Duodenal mucosa (tissue), 2 donors: ENCODE measurements at regions not wholly inside any gene's neighbourhood (a gene's known extent, or its start where the extent isn't known, plus 50 kb on each side); places are given as distances from the start of the nearest gene placed in this dataset.

Experiments used
- H3K27ac ChIP-seq: one replicate; pipeline ENCODE4 v1.7.0; 2013; ENCODE audit warnings: low read depth, low read length
- H3K27me3 ChIP-seq, 2 donors: one replicate each; pipeline ENCODE4 v1.7.0; 2013; ENCODE audit warnings: low read length in 2 of 2, control low read depth in 1 of 2; ENCODE audit not compliant: insufficient read depth in 2 of 2, control insufficient read depth in 1 of 2
- H3K36me3 ChIP-seq, 2 donors: one replicate each; pipeline ENCODE4 v1.7.0; 2013; ENCODE audit warnings: low read length in 2 of 2, control low read depth in 1 of 2; ENCODE audit not compliant: insufficient read depth in 2 of 2, control insufficient read depth in 1 of 2
- H3K4me1 ChIP-seq, 2 donors: one replicate each; pipeline ENCODE4 v1.7.0; 2013; ENCODE audit warnings: low read length in 2 of 2, control low read depth in 1 of 2; ENCODE audit not compliant: insufficient read depth in 2 of 2, control insufficient read depth in 1 of 2
- H3K4me3 ChIP-seq, 2 donors: one replicate each; pipeline ENCODE4 v1.7.0; 2013; ENCODE audit warnings: low read length in 2 of 2, low read depth in 1 of 2
- H3K9ac ChIP-seq, 2 donors: one replicate each; pipeline ENCODE4 v1.7.0; 2013; ENCODE audit warnings: low read length in 2 of 2, low read depth in 1 of 2
- H3K9me3 ChIP-seq, 2 donors: one replicate each; pipeline ENCODE4 v1.7.0; 2013; ENCODE audit warnings: low read length in 2 of 2, control low read depth in 1 of 2; ENCODE audit not compliant: control insufficient read depth in 1 of 2

DNA sequence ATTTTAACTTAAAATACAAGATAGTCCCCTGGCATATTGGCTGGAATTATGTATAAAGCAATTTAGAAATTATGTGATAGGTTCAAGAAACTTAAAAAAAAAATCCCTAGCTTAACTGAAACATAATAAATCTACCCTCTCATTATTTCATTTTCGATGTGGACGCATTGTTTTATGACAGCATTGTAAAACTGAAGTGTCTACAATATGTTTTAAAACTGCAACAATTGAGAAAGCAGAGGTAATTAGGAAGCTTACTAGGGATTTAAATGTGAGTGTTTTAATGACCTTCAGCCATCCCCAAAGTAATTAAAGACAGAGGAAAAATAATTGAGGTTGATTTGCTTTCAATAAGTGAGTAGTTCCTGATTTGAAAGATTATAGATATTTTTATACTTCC lies 776.0 kb downstream of the TBC1D32 start:
- Histone ChIP-seq H3K36me3 (no peaks in the 10 kb centered on the region), H3K27me3 (no peaks in the 10 kb centered on the region), H3K9ac (no peak overlapping the region), H3K27ac (no peak overlapping the region), H3K9me3 (no peaks in the 10 kb centered on the region), H3K4me3 (no peak overlapping the region), H3K4me1 (no peaks in the 10 kb centered on the region)

DNA sequence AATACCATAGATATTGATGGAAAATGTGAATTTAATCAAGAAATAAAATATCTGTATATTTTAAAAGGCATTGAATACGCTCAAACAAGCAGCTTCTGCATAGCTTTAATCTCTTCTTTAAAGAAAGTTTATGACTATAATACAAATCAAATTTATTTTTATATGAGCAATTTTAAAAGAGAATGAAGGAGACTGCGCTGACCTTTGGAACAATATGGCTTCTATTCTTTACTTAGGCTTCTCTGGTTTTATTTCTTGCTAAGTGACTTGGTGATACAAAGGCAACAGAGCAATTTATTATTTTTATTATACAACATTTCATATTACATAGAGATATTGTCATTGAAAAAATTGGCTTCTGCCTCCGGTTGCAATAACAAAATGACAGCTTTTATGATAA lies 776.7 kb downstream of the TBC1D32 start:
- Histone ChIP-seq H3K4me3 (no peak overlapping the region), H3K4me1 (no peaks in the 10 kb centered on the region), H3K36me3 (no peaks in the 10 kb centered on the region), H3K9me3 (no peaks in the 10 kb centered on the region), H3K27me3 (no peaks in the 10 kb centered on the region), H3K9ac (no peak overlapping the region), H3K27ac (no peak overlapping the region)

DNA sequence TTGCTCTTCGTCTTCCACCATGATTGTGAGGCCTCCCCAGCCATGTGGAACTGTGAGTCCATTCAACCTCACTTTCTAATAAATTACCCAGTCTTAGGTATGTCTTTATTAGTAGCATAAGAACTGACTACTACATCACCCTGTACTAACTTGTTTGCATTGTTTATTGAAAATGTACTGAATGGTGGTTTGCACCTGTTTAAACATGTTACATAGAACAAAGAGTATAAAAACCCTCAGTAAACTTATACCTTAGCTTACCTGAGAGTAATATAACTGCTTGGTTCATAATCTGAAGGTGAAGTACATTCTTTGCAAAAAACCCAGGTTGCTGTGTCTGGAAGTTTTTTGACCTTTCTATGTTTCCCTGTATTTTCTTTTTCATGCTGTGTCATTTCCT lies 777.8 kb downstream of the TBC1D32 start:
- no peaks in the 10 kb centered on the region for H3K4me1 ChIP-seq
- H3K4me3 ChIP-seq = no peak overlapping the region
- H3K27me3 ChIP-seq = no peaks in the 10 kb centered on the region
- no peak overlapping the region for H3K27ac ChIP-seq
- no peaks in the 10 kb centered on the region for H3K36me3 ChIP-seq
- no peak overlapping the region for H3K9ac ChIP-seq
- H3K9me3 ChIP-seq = no peaks in the 10 kb centered on the region

DNA sequence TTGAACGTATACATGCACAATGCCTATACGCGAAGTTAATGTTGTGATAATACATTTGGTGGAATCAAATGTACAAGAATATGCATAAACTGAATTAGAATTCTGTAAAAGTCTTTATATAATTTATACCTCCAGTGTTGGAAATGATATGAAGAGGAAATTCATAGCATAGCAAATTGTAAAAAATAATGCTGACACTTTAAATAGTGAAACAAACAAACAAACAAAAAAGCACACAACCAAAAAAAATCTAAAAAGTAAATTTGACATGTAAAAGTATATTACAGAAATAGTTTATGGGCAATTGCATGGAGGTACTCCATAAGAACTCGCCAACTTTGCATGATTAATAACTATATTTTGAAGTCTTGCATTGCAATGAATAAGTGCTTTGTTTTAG lies 780.9 kb downstream of the TBC1D32 start:
- H3K4me1 ChIP-seq = no peaks in the 10 kb centered on the region

DNA sequence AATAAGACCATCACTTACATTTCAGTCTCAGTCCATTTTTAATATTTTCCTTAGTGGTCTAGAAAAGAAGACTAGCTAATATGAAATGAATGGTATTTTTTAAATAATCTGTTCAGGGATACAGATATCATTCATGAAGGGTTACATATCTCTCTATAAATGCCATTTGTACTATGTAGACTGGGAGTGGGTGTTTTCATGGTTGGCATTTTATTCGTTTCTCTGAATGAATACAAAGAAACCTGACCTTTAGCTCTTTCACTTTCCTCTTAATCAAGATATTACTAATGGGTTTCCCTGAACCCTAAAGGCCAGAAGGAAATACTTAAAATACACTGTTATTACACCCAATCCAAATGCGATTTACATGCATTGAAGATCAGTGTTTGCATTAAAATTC lies 788.9 kb downstream of the TBC1D32 start:
- Histone ChIP-seq H3K27me3 (no peaks in the 10 kb centered on the region), H3K4me3 (no peak overlapping the region), H3K4me1 (no peaks in the 10 kb centered on the region), H3K27ac (no peak overlapping the region), H3K9ac (no peak overlapping the region), H3K36me3 (no peaks in the 10 kb centered on the region), H3K9me3 (no peaks in the 10 kb centered on the region)

More for the DNA sequence above, 780.9 kb downstream of the TBC1D32 start:
- H3K9ac ChIP-seq = no peak overlapping the region
- H3K4me3 ChIP-seq = no peak overlapping the region
- H3K27me3 ChIP-seq = no peaks in the 10 kb centered on the region
- no peaks in the 10 kb centered on the region for H3K9me3 ChIP-seq
- no peak overlapping the region for H3K27ac ChIP-seq
- H3K36me3 ChIP-seq = no peaks in the 10 kb centered on the region

DNA sequence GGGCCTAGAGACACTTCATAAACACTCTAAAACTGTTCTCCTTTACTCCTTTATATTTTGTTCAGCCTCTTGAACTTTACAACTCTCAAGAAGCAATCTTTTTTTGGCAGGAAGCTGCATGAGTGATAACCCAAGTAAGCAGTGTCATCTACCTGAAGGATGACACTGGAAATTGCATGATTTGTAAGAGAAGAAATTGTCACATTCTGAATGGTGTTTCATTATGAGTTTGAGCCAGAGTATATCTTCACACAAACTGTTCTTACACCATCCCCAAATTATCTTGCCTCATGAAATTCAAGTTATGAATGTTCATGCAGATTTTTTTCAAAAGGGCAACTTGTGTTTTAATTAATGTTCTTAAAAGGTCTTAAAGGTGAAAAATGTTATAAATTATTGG lies 799.3 kb downstream of the TBC1D32 start:
- Histone ChIP-seq H3K4me1 (no peaks in the 10 kb centered on the region), H3K9me3 (no peaks in the 10 kb centered on the region), H3K4me3 (no peak overlapping the region), H3K36me3 (no peaks in the 10 kb centered on the region), H3K9ac (no peak overlapping the region), H3K27ac (no peak overlapping the region), H3K27me3 (no peaks in the 10 kb centered on the region)

DNA sequence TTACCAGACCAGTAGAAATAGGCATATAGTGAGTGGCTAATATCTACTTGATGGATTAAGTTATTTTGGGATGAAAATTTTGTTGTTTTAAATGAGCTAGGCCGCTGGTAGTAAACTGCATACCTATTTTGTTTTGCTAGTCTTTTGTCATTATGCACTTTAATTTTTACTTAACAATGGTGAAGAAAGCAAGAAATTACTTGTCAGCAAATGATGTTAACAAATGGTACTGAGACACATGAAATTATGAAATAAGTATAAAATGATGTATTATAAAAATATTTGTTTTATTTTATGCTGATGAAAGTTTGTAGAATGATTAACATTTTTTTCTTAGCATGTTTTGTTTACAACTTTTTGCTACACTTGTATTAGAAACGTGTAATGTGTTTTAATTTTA lies 807.7 kb downstream of the TBC1D32 start:
- peaks cover 0 to 3% of the 10 kb centered on the region in 2 donors for H3K9me3 ChIP-seq
- H3K27me3 ChIP-seq = no peaks in the 10 kb centered on the region
- no peaks in the 10 kb centered on the region for H3K36me3 ChIP-seq
- H3K4me3 ChIP-seq = no peak overlapping the region
- no peak overlapping the region for H3K9ac ChIP-seq
- no peak overlapping the region for H3K27ac ChIP-seq
- H3K4me1 ChIP-seq = no peaks in the 10 kb centered on the region

DNA sequence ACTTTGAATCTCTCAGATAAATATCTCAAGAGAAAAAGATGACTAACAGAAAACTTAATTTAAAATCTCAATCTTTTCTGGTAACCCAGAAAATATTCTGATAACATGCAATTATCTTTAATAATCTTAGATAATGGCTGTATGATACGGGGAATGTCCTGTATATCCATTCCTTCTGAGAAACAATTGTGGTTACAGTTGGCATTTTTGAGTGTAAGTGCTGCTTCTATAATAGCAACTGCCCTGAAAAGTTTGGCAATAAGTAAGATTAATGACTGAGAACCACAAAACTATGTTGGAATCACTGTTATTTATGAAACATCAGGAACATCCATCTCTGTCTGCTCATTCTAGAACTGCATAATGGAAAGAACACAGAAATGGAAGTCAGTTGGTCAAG lies 819.7 kb downstream of the TBC1D32 start:
- no peak overlapping the region for H3K9ac ChIP-seq
- H3K4me3 ChIP-seq = no peak overlapping the region
- no peaks in the 10 kb centered on the region for H3K36me3 ChIP-seq
- H3K27me3 ChIP-seq = no peaks in the 10 kb centered on the region
- H3K4me1 ChIP-seq = no peaks in the 10 kb centered on the region
- H3K9me3 ChIP-seq = peaks cover 5% of the 10 kb centered on the region in 2 donors
- H3K27ac ChIP-seq = no peak overlapping the region

DNA sequence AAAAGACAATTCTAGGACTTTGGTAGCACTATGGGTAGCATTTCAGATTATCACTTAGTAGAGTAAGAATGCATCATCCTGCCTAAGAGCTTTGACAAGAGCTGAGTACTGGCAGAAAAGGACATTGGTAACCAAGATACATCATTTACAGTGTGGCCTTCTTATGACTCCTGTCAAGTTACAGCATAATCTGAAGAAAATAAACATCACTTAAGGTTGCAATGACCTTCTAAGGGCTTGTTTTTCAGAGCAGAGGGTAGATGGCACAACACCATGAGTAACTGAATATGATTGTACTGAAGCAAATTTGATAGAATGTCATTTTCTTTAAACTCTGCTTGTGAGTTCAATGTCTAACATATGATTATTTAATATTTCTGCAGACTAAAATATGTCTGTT lies 822.6 kb downstream of the TBC1D32 start:
- Histone ChIP-seq H3K27me3 (no peaks in the 10 kb centered on the region), H3K27ac (no peak overlapping the region), H3K9me3 (peaks cover 5% of the 10 kb centered on the region in 2 donors), H3K36me3 (no peaks in the 10 kb centered on the region), H3K9ac (no peak overlapping the region), H3K4me1 (no peaks in the 10 kb centered on the region), H3K4me3 (no peak overlapping the region)

DNA sequence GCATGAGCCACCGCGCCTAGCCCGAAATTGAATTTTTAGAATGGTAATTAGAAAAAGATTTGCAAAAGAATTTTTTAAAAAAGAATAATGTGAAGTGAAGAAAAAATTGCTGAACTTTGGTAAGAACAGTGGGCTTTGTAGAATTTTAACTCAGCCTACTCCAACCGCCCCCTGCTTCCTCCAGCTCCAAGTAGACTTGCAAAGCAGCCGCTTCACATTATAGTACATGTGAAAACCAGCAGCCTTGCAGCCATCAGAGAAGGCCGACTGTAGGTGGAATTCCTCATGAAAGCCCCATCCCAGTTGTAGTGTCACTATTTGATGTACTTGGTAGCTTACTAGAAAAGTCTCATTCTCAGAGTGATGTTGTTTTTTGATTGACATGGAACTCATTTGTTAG lies 835.6 kb downstream of the TBC1D32 start:
- H3K9ac ChIP-seq = no peak overlapping the region

DNA sequence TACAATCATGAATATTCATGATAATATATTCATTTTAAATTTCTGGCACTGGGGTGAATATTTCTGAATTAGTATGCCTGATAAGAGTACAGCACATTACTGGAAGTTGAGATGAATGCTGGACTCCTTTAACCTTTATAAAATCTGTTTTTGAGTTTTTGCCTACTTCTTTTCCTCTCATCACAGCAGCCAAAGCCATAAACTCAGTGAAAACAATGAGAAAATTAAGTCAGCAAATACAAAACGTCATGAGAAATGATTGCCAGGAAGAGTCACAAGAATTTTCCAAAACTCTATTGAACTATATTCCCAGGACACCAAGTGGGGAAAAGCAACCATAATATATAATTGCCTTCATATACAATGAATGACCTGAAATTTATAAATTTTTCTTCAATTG lies 837.6 kb downstream of the TBC1D32 start:
- H3K36me3 ChIP-seq = no peaks in the 10 kb centered on the region
- no peak overlapping the region for H3K4me3 ChIP-seq
- no peak overlapping the region for H3K27ac ChIP-seq
- no peaks in the 10 kb centered on the region for H3K27me3 ChIP-seq
- H3K9me3 ChIP-seq = no peaks in the 10 kb centered on the region
- H3K9ac ChIP-seq = no peak overlapping the region
- H3K4me1 ChIP-seq = no peaks in the 10 kb centered on the region

More for the DNA sequence above, 835.6 kb downstream of the TBC1D32 start:
- Histone ChIP-seq H3K9me3 (no peaks in the 10 kb centered on the region), H3K27ac (no peak overlapping the region), H3K27me3 (no peaks in the 10 kb centered on the region), H3K4me1 (no peaks in the 10 kb centered on the region), H3K4me3 (no peak overlapping the region), H3K36me3 (no peaks in the 10 kb centered on the region)
